NCI-H1694 treated with DMSO at 0.1 percent for 48 hours (cell line): ENCODE measurements at regions not wholly inside any gene's neighbourhood (a gene's known extent, or its start where the extent isn't known, plus 50 kb on each side); places are given as distances from the start of the nearest gene placed in this dataset.
"Not testable (repeated sequence)": the region's sequence is repeated elsewhere in the genome, so short reads cannot be mapped to it uniquely, and the experiment has no call there.

Experiments
- DNase-seq: peaks from one replicate; lab custom pipeline; 2025; lab: John Stamatoyannopoulos, UW

DNA sequence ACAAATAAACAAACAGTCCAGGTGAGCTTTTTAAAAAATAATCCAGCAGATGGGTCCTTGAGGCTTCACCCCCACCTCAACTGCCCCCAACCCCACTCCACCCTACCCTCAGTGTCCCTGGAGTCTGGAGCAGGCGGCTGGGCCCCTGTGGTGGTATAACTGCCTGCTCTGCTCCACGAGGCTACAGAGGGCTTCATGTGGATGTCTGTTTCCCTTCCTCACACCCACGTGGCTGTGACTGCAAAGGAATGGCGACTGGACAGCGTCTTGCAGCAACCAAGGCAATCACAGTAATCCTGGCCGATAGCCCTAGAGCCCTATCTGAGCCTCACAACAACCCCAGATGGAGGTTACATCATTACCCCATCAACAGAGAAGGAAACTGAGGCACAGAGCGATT is 76.5 kb downstream of the SLC2A10 start:
- no peak for DNase-seq

DNA sequence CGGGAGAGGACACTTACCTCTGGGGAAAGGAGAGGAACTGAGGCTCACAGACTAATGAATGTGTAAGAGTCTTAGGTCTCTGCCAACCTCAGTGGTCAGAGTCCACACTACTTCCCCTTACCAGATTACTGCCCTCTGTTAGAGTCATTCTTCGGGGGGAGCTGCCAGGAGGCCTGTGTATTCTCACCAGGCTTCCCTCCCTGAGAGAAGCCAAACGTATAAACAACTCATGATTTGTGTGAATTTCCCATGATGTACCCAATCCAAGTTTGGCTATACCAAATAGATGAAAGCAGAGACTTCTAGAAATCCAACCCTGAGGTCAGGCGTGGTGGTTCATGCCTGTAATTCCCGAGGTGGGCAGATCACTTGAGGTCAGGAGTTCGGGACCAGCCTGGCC is 77.1 kb downstream of the SLC2A10 start:
- DNase-seq: no peak

DNA sequence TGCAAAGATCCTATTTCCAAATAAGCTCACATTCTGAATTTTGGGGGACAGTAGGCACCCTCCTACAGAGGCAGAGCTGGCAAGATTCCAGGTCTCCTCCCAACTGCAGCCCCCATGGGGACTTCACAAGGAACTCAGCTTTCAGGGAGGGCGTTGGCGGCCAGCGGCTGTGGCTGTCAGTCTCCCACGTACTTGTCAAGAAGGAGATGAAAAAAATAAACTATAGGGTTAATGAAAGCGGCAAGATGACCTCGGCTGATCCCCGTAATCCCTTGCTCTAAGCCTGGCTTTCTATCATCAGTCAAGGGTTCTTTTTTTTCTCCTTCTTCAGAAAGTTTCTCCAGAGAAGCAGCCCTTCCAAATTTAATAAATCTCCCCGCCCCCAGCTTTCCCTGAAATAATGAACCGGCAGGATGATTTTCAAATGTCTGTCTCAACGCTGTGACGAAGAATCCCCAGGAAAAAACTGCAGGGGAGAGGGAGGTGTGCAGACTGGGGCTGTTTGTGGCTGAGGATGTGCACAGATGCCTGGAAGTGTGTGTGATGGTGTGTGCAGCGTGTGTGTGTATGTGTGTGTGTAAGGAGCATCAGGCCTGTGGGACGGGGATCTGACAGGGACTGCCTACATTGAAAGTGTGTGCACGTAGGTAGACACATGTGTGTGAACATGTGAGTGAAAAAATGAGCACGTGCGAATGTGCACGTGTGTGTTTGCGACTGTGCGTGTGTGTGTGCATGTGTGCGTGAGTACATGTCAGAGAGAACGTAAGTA is 78.7 kb downstream of the SLC2A10 start:
- DNase-seq: no peak

DNA sequence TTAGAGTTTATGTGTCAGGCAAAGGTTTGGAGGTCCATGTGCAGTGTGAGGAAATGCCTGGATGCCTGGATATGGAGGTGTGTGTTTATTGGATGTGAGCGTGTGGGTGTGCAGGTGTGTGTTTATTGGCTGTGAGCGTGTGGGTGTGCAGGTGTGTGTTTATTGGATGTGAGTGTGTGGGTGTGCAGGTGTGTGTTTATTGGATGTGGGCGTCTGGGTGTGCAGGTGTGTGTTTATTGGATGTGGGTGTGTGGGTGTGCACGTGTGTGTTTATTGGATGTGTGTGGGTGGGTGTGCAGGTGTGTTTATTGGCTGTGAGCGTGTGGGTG is 79.3 kb downstream of the SLC2A10 start:
- DNase-seq: not testable (repeated sequence)

DNA sequence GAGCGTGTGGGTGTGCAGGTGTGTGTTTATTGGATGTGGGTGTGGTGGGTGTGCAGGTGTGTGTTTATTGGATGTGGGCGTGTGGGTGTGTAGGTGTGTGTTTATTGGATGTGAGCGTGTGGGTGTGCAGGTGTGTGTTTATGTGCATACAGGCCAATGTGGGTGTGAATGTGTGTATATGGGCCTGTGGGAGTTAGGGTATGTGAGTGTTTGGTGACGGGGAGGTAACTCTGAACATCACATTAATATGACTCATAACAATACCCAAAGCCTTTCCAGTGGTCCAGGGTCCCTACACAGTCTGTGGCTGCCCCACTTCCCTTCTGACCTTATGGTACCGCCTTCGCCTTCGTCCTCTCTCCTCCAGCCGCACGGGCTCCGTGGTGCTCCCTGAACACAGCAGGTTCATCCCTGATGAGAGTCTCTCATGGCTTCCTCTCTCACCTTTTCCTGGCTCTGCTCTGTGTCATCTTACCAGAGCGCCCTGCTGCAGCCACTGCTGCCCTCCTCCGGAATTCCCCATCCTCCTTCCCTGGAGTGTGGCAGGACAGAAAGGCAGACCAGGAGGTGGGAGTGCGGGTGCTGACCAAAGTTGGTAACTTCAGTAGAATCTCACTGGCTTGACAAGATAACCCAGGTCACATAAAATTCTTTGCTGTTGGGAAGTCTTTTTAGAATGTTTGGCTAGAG is 80.0 kb downstream of the SLC2A10 start:
- DNase-seq: no peak

DNA sequence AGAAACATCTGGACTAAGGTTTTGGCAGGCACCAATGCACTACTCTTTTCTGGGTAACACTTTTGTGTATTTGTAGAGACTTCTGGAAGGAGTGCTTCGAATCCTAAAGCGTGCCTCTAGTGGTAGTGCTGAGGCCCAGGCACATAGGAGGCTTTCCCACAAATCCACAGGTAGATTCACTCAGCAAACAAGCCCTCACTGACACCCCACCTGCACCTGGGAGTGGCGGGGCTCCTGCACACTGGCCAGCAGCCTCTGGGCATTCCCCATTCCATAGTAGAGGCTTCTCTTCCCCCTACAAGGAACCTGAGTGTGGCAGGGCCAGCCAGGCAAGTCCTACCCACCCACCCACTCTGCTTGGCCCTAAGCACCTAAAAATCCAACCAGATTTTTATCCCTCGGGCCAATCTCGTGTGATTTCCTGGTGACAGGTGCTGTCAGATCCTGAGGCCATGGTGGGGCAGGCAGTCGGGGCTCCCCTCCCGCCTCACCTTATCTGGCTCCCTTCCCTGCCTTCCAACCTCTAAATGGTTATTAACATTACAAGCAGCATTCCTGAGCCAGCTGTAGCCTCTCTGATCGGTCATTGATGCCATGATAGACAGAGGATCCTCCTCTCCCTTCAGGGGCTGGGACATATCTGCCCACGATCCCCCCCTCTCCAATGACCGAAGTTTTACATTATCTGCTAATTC is 82.4 kb downstream of the SLC2A10 start:
- no peak for DNase-seq

DNA sequence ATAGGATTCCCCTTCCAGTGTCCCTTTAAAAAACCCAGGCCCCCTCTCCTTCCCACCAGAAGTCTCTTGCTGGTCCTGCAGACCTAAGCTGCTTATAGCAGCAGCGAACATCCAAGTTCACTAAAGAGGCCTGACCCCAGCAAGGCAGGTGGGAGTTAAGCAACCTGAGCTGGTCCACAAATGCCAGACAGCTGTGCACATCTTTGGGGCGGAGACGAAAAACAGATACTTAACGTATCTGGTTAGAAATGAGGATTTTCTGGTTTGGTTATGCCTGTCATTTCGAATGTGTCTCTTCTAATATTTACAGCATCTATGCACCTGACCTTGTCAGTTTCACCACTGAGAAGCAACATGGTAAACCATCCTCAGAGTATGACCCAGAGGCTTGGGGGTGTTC is 87.8 kb downstream of the SLC2A10 start:
- DNase-seq: no peak

DNA sequence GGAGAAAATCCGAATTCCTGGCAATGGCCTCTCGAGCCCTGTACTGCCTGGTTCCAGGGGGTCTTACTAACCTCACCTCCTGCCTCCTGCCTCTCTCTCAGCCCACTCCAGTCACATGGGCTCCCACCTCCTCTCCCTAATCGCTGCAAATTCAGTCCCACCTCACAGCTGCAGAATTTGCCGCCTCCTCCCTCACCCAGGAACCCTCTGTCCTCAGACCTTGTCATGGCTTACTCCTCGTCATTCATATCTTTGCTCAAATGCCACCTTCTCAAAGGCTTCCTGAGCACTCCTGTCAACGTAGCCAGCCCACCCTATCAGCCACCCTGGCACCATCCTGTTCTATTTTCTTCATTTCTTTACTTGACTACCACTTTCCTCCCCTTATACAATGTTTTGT is 89.0 kb downstream of the SLC2A10 start:
- DNase-seq: no peak

DNA sequence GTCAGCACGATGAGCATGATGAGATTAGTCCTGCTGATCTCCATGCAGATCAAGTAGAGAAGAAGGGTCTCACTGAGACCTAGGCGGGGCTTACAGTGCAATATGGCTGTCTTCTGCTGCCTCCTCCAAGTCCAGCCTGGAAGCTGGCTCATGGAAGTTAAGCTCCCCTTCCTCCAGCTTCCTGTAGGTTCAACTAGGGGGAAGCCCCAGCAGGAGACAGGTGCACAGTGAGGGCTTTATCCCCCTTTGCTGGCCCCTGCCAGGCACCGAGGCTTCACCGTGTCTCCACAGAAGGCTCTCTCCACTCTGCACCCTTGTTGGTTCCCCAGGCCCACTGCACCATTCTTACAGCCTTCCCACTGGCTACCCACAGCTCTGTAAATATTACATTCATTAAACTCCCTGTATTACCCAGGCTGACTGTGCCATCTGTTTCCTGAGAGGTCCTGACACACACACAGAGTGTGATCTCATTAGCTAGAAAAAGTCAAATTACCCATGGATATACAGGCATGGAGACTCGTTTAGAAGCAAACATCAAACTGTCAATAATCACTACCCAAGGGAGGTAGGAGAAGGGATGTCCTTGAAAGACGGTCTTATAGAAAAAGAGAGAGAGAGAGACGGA is 90.4 kb downstream of the SLC2A10 start:
- peak; percentile 85 for DNase-seq

DNA sequence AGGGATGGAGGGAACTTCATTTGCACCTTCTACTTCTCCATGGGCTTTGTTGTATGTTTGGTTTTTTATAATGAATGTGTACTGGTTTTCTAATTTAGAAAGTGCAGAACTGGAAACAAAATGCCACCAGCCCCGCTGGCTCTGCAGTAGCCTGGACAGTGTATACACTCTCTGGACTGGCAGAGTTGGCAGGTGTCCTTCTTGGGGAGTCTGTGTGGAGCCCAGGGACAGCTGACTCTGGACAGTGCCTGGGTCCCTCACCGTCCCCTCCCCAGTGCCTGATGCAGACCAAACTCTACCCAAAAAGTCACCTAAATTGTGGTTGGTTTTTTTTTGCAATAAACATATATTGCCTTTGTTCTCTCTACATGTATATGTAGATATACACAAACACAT is 91.0 kb downstream of the SLC2A10 start:
- no peak for DNase-seq

DNA sequence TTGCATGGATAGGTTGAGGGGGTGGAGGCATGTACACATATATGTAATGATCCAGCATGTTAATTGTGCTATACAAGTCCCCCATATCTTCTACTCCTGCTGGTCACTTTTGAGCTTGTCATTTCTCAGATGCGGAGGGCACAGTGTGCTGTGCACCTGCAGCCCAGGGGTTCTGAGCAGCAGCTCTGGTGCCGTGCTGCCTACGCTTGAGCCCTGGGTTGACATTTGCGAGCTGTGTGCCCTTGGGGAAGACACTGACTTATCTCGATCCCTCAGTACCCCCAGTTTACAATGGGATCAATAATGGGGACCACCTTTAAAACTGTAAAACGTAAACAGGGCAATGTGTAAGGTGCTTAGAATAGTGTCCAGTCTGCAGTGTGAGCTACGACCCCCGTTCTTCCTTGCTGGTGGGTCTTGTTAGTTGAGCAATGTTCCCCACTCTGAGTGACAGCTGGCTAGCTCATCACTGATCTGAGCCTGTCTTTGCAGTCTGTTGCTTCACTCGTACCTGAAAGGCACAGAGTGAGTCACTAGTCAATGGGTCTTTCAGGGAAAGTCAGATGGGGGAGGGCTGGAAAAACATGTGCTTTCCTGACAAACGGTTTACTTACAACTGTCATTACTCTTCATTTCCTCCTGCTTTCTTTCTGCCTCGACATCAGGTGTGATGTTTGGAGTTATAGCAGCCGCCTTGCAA is 91.7 kb downstream of the SLC2A10 start:
- DNase-seq: no peak

DNA sequence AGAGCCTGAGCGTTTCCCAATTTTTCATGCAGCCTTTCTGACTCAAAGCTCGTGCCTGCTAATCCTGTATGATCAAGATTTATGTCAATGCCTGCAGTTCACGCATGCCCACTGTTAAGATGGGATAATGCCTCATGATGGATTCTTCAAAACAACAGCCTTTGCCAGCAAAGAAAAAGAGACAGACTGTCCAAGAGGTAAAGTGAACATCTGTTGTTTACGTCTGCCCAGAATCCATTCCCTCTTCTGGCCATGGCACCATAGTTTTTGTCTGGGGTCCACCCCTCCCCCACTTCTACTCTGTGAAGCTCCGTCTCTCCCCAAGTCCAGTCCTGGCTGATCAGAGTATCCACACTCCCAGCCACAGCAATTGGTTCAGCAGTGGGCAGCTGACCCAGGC is 91.9 kb upstream of the EYA2 start:
- DNase-seq: peak; percentile 23

DNA sequence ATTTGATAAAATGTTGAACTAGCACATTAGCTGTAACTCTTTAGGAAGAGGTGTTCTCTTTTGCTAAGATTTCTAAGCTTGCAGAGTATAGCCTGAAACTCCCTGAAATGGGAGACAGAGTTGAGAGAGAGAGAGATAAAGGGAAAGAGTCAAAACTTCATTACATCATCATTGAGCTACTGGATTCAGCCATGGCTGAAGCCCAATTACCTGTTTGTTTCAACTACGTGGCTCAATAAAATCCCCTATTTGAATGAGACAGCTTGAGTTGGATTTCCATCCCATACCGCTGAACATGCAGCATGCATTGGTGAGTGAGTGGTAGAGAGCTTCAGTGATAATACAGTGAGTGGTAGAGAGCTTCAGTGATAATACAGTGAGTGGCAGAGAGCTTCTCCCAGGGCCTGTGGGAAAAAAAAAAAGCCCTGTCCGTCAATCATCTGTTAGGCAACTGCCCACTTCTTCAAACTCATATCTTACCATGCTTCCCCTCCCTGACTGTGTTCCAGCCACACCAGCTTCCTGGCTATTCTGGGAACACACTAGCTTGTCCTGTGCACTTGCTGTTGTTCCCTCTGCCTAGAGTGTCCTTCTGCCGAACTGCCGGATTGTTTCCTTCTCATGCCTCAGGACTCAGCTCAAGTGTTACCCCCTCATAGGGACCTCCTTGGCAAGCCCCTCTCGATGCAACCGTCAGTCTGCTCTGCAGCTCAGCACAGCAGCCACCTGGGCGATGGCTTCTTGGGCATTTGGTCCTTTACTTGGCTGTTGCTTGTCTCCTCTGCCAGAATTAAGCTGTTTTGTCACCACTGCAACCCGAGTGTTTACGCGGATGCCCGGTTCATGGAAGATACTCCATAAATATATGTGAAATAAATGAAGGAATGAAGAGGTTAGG is 91.3 kb upstream of the EYA2 start:
- peak; percentile 27 for DNase-seq

DNA sequence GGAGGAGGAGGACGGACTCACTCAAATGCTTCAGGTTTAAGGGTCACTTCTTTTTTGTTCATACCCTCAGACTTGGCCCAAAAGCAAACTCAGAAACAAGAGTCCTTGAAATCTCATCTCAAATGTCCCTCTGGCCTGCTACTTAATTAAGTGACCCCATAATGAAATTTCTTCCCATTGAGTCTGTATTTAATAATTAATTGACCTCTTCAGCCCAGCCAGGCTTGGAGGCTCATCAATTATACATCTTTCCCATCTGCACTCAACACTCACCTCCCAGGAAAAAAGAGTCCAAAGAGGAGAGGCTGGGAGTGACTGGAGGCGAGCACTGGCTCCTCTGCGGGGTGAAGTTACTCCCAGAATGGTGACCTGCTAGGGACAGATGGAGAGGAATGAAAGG is 90.5 kb upstream of the EYA2 start:
- DNase-seq: no peak

DNA sequence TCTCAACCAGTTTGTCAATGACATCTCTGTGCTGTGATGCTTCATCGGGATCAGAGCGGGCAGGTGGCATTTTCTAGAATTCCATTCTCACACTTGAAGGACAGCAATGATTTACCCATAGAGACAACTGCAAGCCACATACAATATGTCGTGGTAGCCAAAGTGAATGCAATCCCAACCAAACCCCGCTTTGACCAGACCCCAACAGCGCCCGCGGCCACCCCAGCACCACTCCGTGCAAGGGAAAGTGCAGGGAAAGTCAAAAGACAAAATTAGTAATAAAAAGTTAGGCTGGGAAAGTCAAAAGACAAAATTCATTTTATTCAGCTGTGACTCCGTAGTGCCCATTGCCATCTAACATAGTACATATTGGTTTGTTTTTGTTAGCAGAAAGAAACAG is 88.8 kb upstream of the EYA2 start:
- no peak for DNase-seq

DNA sequence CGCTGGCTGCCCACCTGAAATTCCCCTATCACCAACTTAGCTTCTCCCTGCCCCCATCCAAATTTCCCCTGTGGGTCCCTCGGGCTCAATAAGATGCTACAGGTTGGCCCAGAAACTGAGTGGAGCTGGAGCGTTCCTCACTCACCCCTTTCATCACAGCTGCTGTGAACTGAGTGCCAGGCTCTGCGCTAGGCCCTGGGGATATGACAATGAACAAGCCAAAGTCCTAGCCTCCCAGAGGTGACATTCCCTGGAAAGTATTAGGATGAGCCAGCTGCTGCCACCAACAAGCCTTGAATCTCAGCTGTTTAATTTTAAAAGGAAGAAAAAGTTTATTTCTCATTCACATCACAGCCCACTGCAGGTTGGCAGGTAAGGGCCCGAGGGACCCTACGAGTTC is 86.6 kb upstream of the EYA2 start:
- DNase-seq: no peak

DNA sequence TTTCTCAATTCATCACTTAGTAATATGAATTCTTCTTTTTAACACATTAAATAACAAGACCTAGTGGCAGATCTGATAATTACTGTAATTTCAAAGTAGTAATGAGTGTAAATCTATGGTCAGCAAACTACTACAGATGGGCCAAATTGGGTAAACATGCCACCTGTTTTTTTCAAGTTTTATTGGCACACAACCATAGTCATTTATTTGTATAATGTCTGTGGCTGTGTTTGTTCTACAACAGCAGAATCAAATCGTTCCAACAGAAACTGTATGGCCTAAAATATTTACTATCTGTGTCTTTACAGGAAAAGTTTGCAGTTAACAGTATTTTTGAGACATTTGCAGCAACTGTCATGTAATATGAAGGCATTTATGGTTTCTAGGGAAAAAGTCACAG is 86.1 kb upstream of the EYA2 start:
- DNase-seq: peak; percentile 31

DNA sequence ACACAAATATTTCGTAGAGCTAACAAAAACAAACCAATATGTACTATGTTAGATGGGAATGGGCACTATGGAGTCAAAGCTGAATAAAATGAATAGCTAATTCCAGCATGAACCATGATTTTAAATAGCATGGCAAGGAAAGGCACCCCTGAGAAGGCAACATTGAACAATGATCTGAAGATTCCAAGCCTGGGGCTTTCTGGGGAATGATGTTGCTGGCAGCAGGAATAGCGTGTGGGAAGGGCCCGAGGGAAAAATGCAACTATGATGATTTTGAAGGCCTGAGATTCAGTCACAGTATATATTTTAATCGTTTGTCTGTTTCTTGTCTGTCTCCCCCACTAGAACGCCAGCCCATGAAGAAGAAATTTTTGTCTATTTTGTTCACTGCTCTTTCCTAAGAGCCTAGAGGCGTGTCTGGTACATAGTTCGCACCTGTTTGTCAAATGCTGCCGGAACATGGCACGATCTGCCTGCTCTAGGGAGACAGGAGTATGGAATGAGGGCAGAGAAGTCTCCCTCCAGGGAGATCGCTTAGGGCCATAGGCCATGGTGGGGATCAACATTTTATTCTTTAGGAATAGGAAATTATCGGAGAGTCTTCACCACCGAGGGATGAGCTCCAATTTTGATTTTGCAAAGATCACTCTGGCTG is 84.8 kb upstream of the EYA2 start:
- no peak for DNase-seq

DNA sequence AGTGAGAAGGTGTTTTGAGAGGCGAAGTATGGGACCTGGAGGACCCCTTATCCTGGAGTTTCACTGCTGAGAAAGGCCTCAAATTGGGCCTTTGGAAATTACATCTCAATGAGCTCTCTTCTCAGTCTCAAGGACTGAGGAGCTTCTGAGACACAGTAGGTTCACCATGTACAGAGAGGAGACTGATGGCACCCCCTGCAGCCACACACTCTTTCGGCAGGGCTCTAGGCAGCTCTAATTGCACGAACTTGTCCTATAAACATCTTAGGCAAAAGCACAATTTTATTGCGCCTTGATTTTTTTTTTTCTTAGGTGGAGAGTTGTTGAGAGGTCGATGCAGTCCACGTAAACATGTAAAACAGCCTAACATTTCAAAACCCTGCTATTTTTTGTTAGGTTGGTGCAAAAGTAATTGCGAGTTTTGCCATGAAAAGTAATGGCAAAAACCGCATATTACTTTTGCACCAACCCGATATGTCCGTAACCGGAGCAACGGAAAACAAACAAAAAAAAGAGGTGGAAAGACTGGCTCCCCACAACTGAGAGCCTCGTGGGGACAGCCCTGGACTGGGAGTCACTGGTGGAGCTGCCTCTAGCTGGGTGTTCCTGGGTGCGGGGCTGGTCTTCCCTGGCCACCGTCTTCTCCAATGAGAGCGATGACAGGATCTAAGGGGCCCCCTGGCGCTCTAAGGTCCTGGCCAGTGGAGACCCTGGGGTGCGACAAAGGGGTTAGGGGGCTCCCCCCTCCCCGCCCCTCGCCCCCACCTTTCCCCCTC is 84.0 kb upstream of the EYA2 start:
- DNase-seq: no peak
